AG09309 (cell line): ENCODE measurements at regions not wholly inside any gene's neighbourhood (a gene's known extent, or its start where the extent isn't known, plus 50 kb on each side); places are given as distances from the start of the nearest gene placed in this dataset.

ENCODE experiments used
- DNase-seq: peaks from one replicate; pipeline ENCODE4 v3.0.0-alpha.2; 2010; ENCODE audit warnings: low read depth
- H3K4me3 ChIP-seq: 2 replicates; pipeline ENCODE4 v1.5.1; 2011; ENCODE audit warnings: mild to moderate bottlenecking, low read depth, low read length, moderate library complexity; ENCODE audit not compliant: control insufficient read depth
- CTCF ChIP-seq: IDR thresholded peaks from 2 replicates; pipeline ENCODE4 v1.5.1; 2011; ENCODE audit warnings: mild to moderate bottlenecking, low read depth, low read length, inconsistent platforms; ENCODE audit not compliant: insufficient read depth, control insufficient read depth; ENCODE audit errors: missing control alignments

- DNase-seq: no peak
- no peak for TF ChIP-seq CTCF
- H3K4me3 ChIP-seq: no peak overlapping the region
These were observed 71.6 kb upstream of the CLCN4 start for GRCh38 chrX:10085223-10085622.

DNA sequence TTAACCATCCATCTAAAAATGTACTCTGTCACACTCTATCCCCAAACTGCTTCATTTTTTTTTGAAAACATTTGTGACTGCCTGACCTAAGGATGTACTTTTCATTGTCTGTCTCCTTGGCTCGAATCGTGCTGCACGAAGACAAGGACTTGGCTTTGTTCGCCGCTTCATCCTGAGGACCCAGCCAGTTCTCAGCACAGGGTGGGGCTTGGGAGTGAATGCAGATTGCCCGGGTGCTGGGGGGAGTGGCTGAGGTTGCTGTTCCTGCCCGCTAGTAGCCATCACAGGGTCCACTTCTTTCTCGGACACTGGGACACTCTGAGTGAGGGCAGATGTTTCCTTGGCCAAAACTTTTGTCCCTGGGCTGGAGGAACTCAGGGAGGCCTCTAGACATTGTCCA is 70.1 kb upstream of the CLCN4 start:
- no peak overlapping the region for H3K4me3 ChIP-seq
- DNase-seq: no peak
- TF ChIP-seq CTCF: no peak

DNA sequence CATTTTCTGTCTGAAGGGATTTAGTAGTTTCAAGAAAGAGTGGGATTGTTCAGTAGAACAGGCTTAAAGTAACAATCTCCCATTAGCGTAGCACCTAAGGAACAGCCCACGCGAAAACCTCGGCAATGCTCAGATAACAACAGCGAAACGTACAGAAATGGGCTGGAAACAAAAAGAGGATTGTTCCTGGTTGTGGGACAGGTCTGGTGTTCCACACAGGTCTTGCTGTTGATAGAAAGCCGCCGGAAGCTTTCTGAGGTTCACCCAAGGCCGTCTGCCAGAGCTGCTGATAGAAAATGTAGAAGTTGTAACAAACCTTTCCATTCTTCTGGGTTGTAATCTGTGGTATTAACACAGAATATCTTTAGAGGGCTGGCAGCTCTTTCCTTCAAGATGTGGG is 69.4 kb upstream of the CLCN4 start:
- no peak for DNase-seq
- no peak for TF ChIP-seq CTCF

GRCh38 chrX:10089378-10089795 is 67.4 kb upstream of the CLCN4 start:
- DNase-seq: no peak
- H3K4me3 ChIP-seq: no peak overlapping the region
- TF ChIP-seq CTCF: no peak

More for the DNA sequence above, 69.4 kb upstream of the CLCN4 start:
- no peak overlapping the region for H3K4me3 ChIP-seq

DNA sequence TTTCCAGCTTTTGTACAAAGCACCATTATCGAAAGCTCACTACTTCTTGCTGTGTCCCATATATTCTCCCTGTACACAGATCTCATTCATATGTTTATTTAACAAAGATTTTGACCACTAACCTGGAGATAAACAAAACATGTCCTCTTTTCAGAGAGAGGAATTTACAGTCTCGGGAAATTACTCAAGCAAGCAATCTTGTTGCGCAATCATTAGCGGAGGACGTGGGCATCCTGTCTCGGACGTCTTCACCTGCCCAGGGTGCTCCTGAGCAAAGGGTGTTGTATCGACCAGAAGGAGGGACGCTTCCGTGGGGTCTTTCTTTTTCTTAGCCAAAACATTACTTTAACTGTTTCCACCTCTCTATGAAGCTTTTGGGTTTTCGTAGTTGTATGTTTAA is 66.5 kb upstream of the CLCN4 start:
- no peak for DNase-seq
- no peak for TF ChIP-seq CTCF
- H3K4me3 ChIP-seq: no peak overlapping the region

DNA sequence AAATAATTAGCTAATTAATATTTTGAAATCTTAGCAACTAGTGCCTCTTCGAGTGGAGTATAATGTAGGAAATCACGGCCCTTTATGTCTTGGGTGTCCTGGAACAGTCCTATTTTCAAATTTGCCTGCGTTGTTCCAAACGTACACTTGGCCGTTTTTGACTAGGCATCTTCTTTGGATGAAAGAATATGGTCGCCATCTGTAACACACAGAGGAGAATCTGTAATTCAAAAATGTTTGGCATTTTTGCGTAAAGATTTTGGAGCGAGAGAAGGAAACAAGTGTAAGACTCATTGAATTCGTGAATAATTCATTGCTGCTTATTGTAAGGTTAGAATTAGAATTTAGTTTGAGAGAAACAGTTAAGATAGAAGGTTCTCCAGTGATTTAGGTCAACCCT is 61.5 kb upstream of the CLCN4 start:
- H3K4me3 ChIP-seq: no peak overlapping the region
- no peak for TF ChIP-seq CTCF
- DNase-seq: no peak
